GM12873 (cell line): ENCODE measurements at regions not wholly inside any gene's neighbourhood (a gene's known extent, or its start where the extent isn't known, plus 50 kb on each side); places are given as distances from the start of the nearest gene placed in this dataset.

Experiments
- TF ChIP-seq, protein P1 (sequence below): IDR thresholded peaks from 2 replicates; pipeline ENCODE4 v1.5.1; 2012; ENCODE audit warnings: low read depth, mild to moderate bottlenecking, moderate library complexity, low read length, control low read depth; ENCODE audit not compliant: insufficient read depth; ENCODE audit errors: missing control alignments

DNA sequence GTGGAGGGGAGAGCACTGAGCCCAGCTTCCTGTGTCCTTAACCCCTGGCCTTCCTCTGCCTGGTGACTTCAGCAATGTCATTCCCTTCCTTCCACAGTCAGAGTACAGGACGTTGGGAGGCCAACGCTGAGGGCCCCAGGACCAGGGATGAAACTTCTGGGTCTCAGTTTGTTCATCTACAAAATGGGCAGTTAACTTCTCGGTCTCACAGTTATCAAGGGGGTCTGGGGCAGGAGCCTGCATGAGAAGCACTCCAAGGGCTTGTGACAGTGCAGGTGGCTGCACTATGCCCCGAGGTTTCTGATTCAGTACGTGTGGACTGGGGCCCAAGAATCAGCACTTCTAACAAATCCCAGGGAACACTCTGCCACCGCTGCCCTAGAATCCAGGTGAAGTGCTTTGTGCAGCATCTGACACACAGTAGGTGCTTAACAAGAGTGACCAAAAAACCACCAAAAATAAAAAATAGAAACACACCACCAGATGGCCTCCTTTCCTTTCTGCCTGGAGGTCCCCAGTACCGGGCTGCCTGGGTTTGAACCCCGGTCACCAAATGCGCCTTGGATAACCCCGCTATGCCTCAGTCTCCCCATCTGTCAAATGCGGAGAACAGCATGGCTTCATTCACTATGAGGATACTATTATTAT lies 80.4 kb downstream of the RFLNA start:
- TF ChIP-seq, protein P1, sequence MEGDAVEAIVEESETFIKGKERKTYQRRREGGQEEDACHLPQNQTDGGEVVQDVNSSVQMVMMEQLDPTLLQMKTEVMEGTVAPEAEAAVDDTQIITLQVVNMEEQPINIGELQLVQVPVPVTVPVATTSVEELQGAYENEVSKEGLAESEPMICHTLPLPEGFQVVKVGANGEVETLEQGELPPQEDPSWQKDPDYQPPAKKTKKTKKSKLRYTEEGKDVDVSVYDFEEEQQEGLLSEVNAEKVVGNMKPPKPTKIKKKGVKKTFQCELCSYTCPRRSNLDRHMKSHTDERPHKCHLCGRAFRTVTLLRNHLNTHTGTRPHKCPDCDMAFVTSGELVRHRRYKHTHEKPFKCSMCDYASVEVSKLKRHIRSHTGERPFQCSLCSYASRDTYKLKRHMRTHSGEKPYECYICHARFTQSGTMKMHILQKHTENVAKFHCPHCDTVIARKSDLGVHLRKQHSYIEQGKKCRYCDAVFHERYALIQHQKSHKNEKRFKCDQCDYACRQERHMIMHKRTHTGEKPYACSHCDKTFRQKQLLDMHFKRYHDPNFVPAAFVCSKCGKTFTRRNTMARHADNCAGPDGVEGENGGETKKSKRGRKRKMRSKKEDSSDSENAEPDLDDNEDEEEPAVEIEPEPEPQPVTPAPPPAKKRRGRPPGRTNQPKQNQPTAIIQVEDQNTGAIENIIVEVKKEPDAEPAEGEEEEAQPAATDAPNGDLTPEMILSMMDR, result no peak

DNA sequence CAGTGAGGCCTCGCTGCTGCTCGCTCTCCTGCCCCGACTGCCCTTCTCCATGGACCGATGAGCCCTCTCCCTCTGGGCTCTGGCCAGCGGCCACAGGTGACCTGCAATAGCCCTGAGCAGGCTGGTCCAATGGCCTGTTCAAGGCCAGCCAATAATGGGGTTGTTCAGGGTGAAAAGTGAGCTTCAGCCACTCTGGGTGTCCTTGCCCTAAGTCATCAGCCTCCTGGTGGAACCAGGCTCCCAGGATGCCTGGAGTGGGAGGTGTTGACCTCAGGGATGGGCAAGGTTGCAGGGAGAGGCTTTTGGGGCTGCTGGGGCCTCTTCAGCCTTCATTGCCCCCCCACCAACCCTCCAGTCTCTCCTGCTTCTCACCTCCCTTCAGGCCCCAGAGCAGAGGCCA lies 79.7 kb downstream of the RFLNA start:
- TF ChIP-seq, protein P1, result no peak

DNA sequence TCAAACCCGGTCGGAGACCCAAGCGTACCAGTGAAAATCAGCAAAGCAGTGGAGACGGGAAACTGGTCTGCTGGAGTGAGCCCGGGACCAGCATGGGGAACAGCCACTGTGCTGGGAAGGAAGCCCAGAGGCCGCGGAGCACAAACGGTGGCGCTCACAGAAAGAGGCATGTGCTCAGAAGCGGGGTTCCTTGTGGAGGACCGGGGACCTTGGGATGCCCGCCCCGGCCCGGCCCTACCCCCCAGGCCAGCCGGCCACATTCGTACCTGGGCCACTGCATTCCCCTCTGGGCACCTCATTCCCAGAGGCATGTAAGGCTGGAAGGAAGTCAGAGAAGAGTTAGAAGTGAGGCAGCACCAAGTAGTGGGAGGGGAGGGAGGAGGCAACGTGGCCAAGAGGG lies 79.3 kb downstream of the RFLNA start:
- TF ChIP-seq, protein P1, result no peak

DNA sequence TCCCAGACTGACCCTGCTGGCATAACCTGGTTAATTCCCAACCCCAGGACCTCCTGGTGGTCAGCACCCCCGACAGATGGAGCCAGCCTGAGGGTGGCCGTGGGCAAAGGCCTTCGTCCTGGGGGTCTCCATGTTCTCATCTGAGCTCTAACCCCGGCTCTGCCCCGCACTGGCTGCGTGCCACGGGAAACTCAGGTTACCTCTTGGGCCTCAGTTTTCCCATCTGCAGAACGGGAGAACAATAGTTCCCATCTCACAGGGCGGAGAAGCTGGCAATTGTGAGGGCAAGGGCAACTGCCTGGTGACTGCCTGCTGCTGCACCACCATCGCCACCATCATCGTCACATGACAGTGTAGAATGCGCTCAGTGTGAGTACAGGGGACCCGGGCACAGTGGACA lies 77.9 kb downstream of the RFLNA start:
- TF ChIP-seq, protein P1, result no peak

DNA sequence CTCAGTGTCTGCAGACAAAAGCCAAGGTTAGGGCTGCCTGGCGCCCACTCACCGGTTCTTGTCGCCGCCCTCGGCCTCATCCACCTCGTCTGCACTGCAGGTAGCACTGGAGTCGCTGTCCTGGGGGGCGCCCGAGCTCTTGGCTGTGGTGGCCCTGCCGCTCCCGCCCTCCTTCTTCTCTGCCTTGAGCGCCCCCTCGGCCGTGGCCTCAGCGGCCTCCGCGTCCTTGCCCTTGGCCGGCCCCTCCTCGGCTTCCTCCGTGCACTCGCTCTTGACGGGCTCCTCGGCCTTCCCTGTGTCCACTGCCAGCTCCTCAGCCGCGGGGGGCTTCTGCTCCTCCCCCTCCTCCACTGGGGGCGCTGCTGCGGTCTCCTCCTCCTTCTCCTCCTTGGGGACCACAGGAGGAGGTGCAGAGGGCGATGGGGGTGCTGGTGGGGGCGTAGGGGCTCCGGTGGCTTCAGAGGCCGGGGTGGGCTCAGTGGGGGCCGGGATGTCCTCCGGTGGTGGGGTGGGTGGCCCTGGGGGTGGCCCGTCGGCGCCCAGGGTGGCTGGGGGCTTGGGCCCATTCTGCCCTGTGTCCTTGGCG lies 77.2 kb downstream of the RFLNA start:
- TF ChIP-seq, protein P1, result no peak

DNA sequence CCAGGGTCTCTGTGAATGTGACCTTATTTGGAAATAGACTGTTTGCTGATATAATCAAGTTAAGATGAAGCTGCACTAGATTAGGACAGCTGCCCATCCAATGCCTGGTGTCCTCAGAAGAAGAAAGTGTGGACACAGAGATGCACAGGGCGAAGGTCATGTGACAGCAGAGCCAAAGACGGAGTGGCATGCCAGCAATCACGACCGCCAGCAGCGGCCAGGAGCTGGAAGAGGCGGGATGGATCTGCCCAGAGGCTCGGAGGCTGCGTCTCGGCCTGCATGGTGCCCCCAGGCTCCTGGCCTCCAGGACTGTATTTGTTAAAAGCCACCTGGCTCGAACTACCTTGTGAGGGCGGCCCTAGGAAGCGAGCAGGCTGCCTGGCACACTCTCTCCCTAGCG lies 76.5 kb downstream of the RFLNA start:
- TF ChIP-seq, protein P1, result no peak

DNA sequence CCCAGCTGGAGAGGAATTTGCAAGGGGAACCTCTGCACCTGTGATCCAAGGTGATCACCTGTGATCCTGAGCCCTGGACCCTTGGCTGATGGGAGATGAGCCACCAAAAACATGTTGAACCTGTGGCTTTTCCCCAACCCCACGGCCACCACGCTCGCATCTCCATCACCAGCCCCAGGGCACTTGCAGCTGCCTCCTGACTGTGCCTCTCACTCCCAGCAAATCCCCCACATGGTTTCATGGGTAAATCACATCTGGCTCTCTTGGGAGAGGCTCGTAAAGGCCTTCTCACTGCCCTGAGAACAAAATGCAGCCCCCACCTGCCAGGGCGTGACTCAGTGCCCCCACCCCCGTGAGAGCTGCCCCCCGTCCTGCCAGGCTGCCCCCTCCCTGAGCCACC lies 76.0 kb downstream of the RFLNA start:
- TF ChIP-seq, protein P1, result no peak
